CD8-positive, alpha-beta memory T cell (primary cell): ENCODE measurements at regions not wholly inside any gene's neighbourhood (a gene's known extent, or its start where the extent isn't known, plus 50 kb on each side); places are given as distances from the start of the nearest gene placed in this dataset.

Experiments used
- CTCF ChIA-PET: fragments of 350-600 bp; sonication (Branson Sonifier 250); formaldehyde crosslinking; loops from one replicate; lab custom pipeline; 2021; ENCODE audit warnings: antibody characterized with exemption; lab: Charles Lee
- POLR2A ChIA-PET: fragments of 350-600 bp; sonication (Branson Sonifier 250); formaldehyde crosslinking; loops from one replicate; lab custom pipeline; 2021; ENCODE audit warnings: antibody characterized with exemption; lab: Charles Lee
- DNase-seq, 5 donors: peaks; one replicate each; pipeline versions ENCODE4 v3.0.0 to v3.0.0-alpha.2; 2020 to 2022; ENCODE audit warnings: mixed read lengths in 1 of 5
- H3K27ac ChIP-seq: one replicate; pipeline ENCODE4 v1.7.0; 2013; ENCODE audit warnings: low read depth, mild to moderate bottlenecking, low read length, moderate library complexity
- H3K27me3 ChIP-seq: 2 replicates; pipeline ENCODE4 v1.7.0; 2013; ENCODE audit warnings: low read length, mild to moderate bottlenecking; ENCODE audit not compliant: insufficient read depth, poor library complexity, severe bottlenecking
- H3K36me3 ChIP-seq: 2 replicates; pipeline ENCODE4 v1.7.0; 2013; ENCODE audit warnings: mild to moderate bottlenecking, low read length, moderate library complexity; ENCODE audit not compliant: insufficient read depth
- H3K4me1 ChIP-seq: 2 replicates; pipeline ENCODE4 v1.7.0; 2013; ENCODE audit warnings: mild to moderate bottlenecking, low read length, moderate library complexity; ENCODE audit not compliant: insufficient read depth
- H3K4me3 ChIP-seq: 2 replicates; pipeline ENCODE4 v1.7.0; 2013; ENCODE audit warnings: mild to moderate bottlenecking, low read length
- H3K9me3 ChIP-seq: 2 replicates; pipeline ENCODE4 v1.7.0; 2013; ENCODE audit warnings: mild to moderate bottlenecking, low read length
- H3K27ac Mint-ChIP-seq, 8 donors: one replicate each; pipeline ENCODE4 v1.8.0; 2020 to 2021; ENCODE audit warnings: mixed read lengths in 8 of 8, mild to moderate bottlenecking in 6 of 8, inconsistent platforms in 3 of 8, moderate library complexity in 3 of 8
- H3K27me3 Mint-ChIP-seq, 2 donors: one replicate each; pipeline ENCODE4 v1.8.0; 2020 to 2021; ENCODE audit warnings: mixed read lengths in 2 of 2, mild to moderate bottlenecking in 1 of 2, moderate library complexity in 1 of 2
- H3K36me3 Mint-ChIP-seq, 3 donors: one replicate each; pipeline ENCODE4 v1.8.0; 2020 to 2021; ENCODE audit warnings: mixed read lengths in 3 of 3, inconsistent platforms in 1 of 3, mild to moderate bottlenecking in 1 of 3
- H3K4me1 Mint-ChIP-seq, 3 donors: one replicate each; pipeline ENCODE4 v1.8.0; 2020 to 2021; ENCODE audit warnings: mixed read lengths in 3 of 3, inconsistent platforms in 1 of 3, mild to moderate bottlenecking in 1 of 3
- H3K4me3 Mint-ChIP-seq, 7 donors: one replicate each; pipeline ENCODE4 v1.8.0; 2020 to 2021; ENCODE audit warnings: mixed read lengths in 7 of 7, mild to moderate bottlenecking in 6 of 7, moderate library complexity in 4 of 7, inconsistent platforms in 2 of 7
- H3K9me3 Mint-ChIP-seq, 5 donors: one replicate each; pipeline ENCODE4 v1.8.0; 2020 to 2022; ENCODE audit warnings: mixed read lengths in 5 of 5, mild to moderate bottlenecking in 3 of 5, moderate library complexity in 2 of 5, inconsistent platforms in 1 of 5

GRCh38 chr1:31497601-31498000, 78.7 kb upstream of the TINAGL1 start:
- H3K27ac Mint-ChIP-seq: no peak overlapping the region
- no peak overlapping the region for H3K4me3 Mint-ChIP-seq
- H3K4me1 Mint-ChIP-seq: no peaks in the 10 kb centered on the region
- Histone ChIP-seq H3K9me3 (no peaks in the 10 kb centered on the region), H3K4me3 (no peak overlapping the region), H3K27me3 (peaks cover 5% of the 10 kb centered on the region), H3K4me1 (no peaks in the 10 kb centered on the region), H3K27ac (no peak overlapping the region), H3K36me3 (no peaks in the 10 kb centered on the region)
- DNase-seq: no peak
- H3K27me3 Mint-ChIP-seq: peaks cover 6 to 10% of the 10 kb centered on the region in 2 donors
- ChIA-PET POLR2A (no interaction called here), CTCF (no interaction called here)
- no peaks in the 10 kb centered on the region for H3K9me3 Mint-ChIP-seq
- no peaks in the 10 kb centered on the region for H3K36me3 Mint-ChIP-seq

DNA sequence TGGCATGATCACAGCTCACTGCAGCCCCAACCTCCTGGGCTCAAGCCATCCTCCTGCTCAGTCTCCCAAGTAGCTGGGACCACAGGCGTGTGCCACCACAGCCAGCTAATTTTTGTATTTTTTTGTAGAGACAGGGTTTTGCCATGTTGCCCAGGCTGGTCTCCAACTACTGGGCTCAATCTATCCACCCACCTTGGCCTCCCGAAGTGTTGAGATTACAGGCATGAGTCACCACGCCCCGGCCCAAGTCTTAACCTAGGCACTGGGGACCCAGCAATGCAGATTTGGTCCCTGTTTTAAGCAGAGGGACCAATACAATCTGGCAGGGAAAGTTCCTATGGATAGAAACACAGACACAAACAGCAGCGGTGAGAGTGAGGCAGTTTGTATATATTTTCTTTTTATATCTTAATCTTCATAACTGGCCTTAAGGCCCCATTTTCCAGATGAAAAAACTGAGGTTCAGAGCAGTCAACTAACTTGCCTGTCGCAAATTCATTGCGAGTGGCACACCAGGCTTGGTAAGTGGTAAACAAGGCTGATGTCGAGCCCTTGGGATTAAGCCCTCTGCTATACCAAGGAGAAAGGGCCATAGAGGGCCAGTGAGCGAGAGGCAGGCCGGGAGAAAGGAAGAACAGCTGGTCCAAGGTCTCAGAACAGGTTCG, 77.8 kb upstream of the TINAGL1 start:
- H3K4me3 Mint-ChIP-seq: no peak overlapping the region
- no peaks in the 10 kb centered on the region for H3K4me1 Mint-ChIP-seq
- H3K27me3 Mint-ChIP-seq: peaks cover 6 to 19% of the 10 kb centered on the region in 2 donors
- ChIA-PET POLR2A (no interaction called here), CTCF (no interaction called here)
- Histone ChIP-seq H3K36me3 (no peaks in the 10 kb centered on the region), H3K27me3 (peaks cover 9% of the 10 kb centered on the region), H3K27ac (no peak overlapping the region), H3K9me3 (no peaks in the 10 kb centered on the region), H3K4me1 (no peaks in the 10 kb centered on the region), H3K4me3 (no peak overlapping the region)
- no peaks in the 10 kb centered on the region for H3K36me3 Mint-ChIP-seq
- H3K9me3 Mint-ChIP-seq: no peaks in the 10 kb centered on the region
- no peak for DNase-seq
- H3K27ac Mint-ChIP-seq: no peak overlapping the region

DNA sequence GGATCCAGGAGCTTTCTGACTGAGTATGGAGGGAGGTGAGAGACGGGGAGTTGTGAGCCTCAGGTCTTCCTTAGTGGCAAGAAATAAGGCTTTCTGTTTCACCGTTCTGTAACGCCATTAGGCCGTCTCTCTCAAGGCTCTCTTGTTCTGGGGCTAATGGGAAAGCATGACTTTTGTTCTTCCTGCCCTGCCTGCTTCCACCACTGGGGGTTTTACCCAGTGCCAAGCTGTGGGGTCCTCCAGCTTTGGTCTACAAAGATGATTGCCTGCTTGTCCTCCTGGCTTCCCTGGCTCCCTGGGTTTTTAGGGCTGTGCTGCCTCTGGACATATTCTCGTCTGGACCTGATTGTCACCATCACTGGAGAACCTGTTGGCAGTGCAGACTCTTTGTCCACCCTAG, 74.8 kb upstream of the TINAGL1 start:
- no peak for DNase-seq
- CTCF ChIA-PET: no interaction called here
- H3K4me1 Mint-ChIP-seq: peaks cover 7 to 11% (median 8%) of the 10 kb centered on the region in 3 donors
- H3K36me3 Mint-ChIP-seq: no peaks in the 10 kb centered on the region
- Histone ChIP-seq H3K27ac (no peak overlapping the region), H3K9me3 (no peaks in the 10 kb centered on the region), H3K4me1 (peaks cover 7% of the 10 kb centered on the region), H3K36me3 (no peaks in the 10 kb centered on the region), H3K27me3 (peaks cover 12% of the 10 kb centered on the region), H3K4me3 (no peak overlapping the region)
- POLR2A ChIA-PET: no interaction called here
- no peak overlapping the region for H3K27ac Mint-ChIP-seq
- H3K9me3 Mint-ChIP-seq: no peaks in the 10 kb centered on the region
- no peak overlapping the region for H3K4me3 Mint-ChIP-seq
- H3K27me3 Mint-ChIP-seq: peaks cover 10 to 37% of the 10 kb centered on the region in 2 donors

DNA sequence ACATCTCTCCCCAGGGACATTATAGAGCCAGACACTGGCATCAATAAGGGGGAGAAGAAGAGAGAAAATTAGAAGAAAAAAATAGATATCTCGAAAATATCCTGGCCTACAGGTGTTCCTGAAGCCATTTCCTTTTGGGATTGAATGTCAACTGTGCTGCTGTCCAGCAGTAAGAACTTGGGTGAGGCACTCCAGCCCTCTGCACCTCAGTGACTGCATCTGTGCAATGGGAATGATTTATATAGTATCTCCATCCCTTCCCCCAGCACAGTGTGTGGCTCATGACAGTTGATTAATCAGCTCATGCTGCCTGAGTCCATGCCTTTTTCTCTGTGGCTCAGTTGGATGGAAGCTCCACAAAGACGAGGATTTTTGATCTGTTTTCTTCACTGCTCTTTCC, 74.1 kb upstream of the TINAGL1 start:
- no peak for DNase-seq
- H3K36me3 Mint-ChIP-seq: no peaks in the 10 kb centered on the region
- no peaks in the 10 kb centered on the region for H3K9me3 Mint-ChIP-seq
- no peaks in the 10 kb centered on the region for H3K9me3 ChIP-seq
- H3K4me1 ChIP-seq: peaks cover 7% of the 10 kb centered on the region
- H3K4me3 ChIP-seq: no peak overlapping the region
- POLR2A ChIA-PET: no interaction called here
- no peak overlapping the region for H3K27ac Mint-ChIP-seq
- H3K27me3 Mint-ChIP-seq: peaks cover 13 to 38% of the 10 kb centered on the region in 2 donors
- no peak overlapping the region for H3K4me3 Mint-ChIP-seq
- peaks cover 7 to 11% (median 8%) of the 10 kb centered on the region in 3 donors for H3K4me1 Mint-ChIP-seq
- no peaks in the 10 kb centered on the region for H3K36me3 ChIP-seq
- CTCF ChIA-PET: no interaction called here
- peaks cover 12% of the 10 kb centered on the region for H3K27me3 ChIP-seq
- no peak overlapping the region for H3K27ac ChIP-seq

GRCh38 chr1:31502926-31503511, 73.3 kb upstream of the TINAGL1 start:
- H3K27ac ChIP-seq: no peak overlapping the region
- no peak overlapping the region for H3K4me3 ChIP-seq
- H3K27me3 ChIP-seq: peaks cover 12% of the 10 kb centered on the region
- Mint-ChIP-seq H3K27me3 (peaks cover 14 to 38% of the 10 kb centered on the region in 2 donors), H3K36me3 (no peaks in the 10 kb centered on the region), H3K9me3 (no peaks in the 10 kb centered on the region), H3K27ac (no peak overlapping the region), H3K4me3 (no peak overlapping the region), H3K4me1 (peaks cover 7 to 11% (median 8%) of the 10 kb centered on the region in 3 donors)
- no peaks in the 10 kb centered on the region for H3K36me3 ChIP-seq
- peaks cover 7% of the 10 kb centered on the region for H3K4me1 ChIP-seq
- ChIA-PET CTCF (no interaction called here), POLR2A (no interaction called here)
- DNase-seq: no peak
- H3K9me3 ChIP-seq: no peaks in the 10 kb centered on the region

GRCh38 chr1:31503570-31503969, 72.7 kb upstream of the TINAGL1 start:
- Histone ChIP-seq H3K27me3 (peaks cover 12% of the 10 kb centered on the region), H3K9me3 (no peaks in the 10 kb centered on the region), H3K27ac (no peak overlapping the region), H3K36me3 (no peaks in the 10 kb centered on the region), H3K4me1 (peaks cover 7% of the 10 kb centered on the region), H3K4me3 (no peak overlapping the region)
- Mint-ChIP-seq H3K36me3 (no peaks in the 10 kb centered on the region), H3K27me3 (peaks cover 14 to 38% of the 10 kb centered on the region in 2 donors), H3K27ac (no peak overlapping the region), H3K4me3 (no peak overlapping the region), H3K4me1 (peaks cover 7 to 11% (median 8%) of the 10 kb centered on the region in 3 donors), H3K9me3 (no peaks in the 10 kb centered on the region)
- no peak for DNase-seq
- ChIA-PET POLR2A (no interaction called here), CTCF (no interaction called here)

GRCh38 chr1:31504001-31504400, 72.3 kb upstream of the TINAGL1 start:
- no peak overlapping the region for H3K27ac Mint-ChIP-seq
- H3K27me3 ChIP-seq: peaks cover 8% of the 10 kb centered on the region
- no peaks in the 10 kb centered on the region for H3K36me3 ChIP-seq
- CTCF ChIA-PET: no interaction called here
- peaks cover 7 to 11% (median 8%) of the 10 kb centered on the region in 3 donors for H3K4me1 Mint-ChIP-seq
- POLR2A ChIA-PET: no interaction called here
- H3K4me3 ChIP-seq: no peak overlapping the region
- no peak for DNase-seq
- no peaks in the 10 kb centered on the region for H3K36me3 Mint-ChIP-seq
- no peaks in the 10 kb centered on the region for H3K9me3 Mint-ChIP-seq
- no peak overlapping the region for H3K4me3 Mint-ChIP-seq
- H3K4me1 ChIP-seq: peaks cover 7% of the 10 kb centered on the region
- H3K9me3 ChIP-seq: no peaks in the 10 kb centered on the region
- H3K27ac ChIP-seq: no peak overlapping the region
- H3K27me3 Mint-ChIP-seq: peaks cover 14 to 38% of the 10 kb centered on the region in 2 donors

GRCh38 chr1:31505911-31506497, 70.3 kb upstream of the TINAGL1 start:
- H3K27me3 Mint-ChIP-seq: peaks cover 15 to 50% of the 10 kb centered on the region in 2 donors
- peaks cover 7% of the 10 kb centered on the region for H3K4me1 ChIP-seq
- no peaks in the 10 kb centered on the region for H3K9me3 Mint-ChIP-seq
- no peak overlapping the region for H3K27ac ChIP-seq
- H3K36me3 ChIP-seq: no peaks in the 10 kb centered on the region
- H3K9me3 ChIP-seq: no peaks in the 10 kb centered on the region
- peak overlapping the region in 1 of 8 donors; percentile 66 for H3K27ac Mint-ChIP-seq
- ChIA-PET POLR2A (no interaction called here), CTCF (no interaction called here)
- H3K36me3 Mint-ChIP-seq: no peaks in the 10 kb centered on the region
- H3K4me3 Mint-ChIP-seq: no peak overlapping the region
- peak in 1 of 5 donors; percentile 17 for DNase-seq
- H3K27me3 ChIP-seq: peaks cover 7% of the 10 kb centered on the region
- peaks cover 7 to 11% (median 8%) of the 10 kb centered on the region in 3 donors for H3K4me1 Mint-ChIP-seq
- H3K4me3 ChIP-seq: no peak overlapping the region
